IMR-90 (cell line): ENCODE measurements at regions not wholly inside any gene's neighbourhood (a gene's known extent, or its start where the extent isn't known, plus 50 kb on each side); places are given as distances from the start of the nearest gene placed in this dataset.

Source experiments
- ATAC-seq: fragments of 200-7000 bp; cut with Tn5 transposase; 2 replicates; pipeline ENCODE4 v1.9.1; 2020; ENCODE audit warnings: low read depth, mild to moderate bottlenecking, moderate library complexity
- BruUV-seq: library from RNA; stranded (reverse); fragments of 400-500 nt; replicated peaks from 2 replicates; lab custom pipeline; 2021; lab: Mats Ljungman, UMichigan
- CTCF ChIA-PET: fragments of 300-600 bp; formaldehyde crosslinking; extraction: SDS; loops from one replicate; lab custom pipeline; 2021; ENCODE audit warnings: antibody characterized with exemption; lab: Yijun Ruan, JAX
- POLR2A ChIA-PET: fragments of 300-600 bp; sonication (Branson Sonifier 250); formaldehyde crosslinking; loops from one replicate; lab custom pipeline; 2022; ENCODE audit warnings: antibody characterized with exemption; ENCODE audit not compliant: unreplicated experiment; lab: Charles Lee
- DNase-seq: peaks from one replicate; pipeline ENCODE4 v3.0.0; 2013
- H2AFZ ChIP-seq: replicated peaks from 2 replicates; pipeline ENCODE3; 2013; ENCODE audit warnings: low read length, mild to moderate bottlenecking; ENCODE audit not compliant: poor library complexity
- H2AK5ac ChIP-seq: 2 replicates; pipeline ENCODE4 v1.6.1; 2013; ENCODE audit warnings: low read depth, low read length, inconsistent platforms
- H2AK9ac ChIP-seq: replicated peaks from 2 replicates; pipeline ENCODE3; 2013; ENCODE audit warnings: mild to moderate bottlenecking, low read depth, low read length, moderate library complexity; ENCODE audit not compliant: poor library complexity
- H2BK120ac ChIP-seq: 2 replicates; pipeline ENCODE4 v1.6.1; 2013; ENCODE audit warnings: low read depth, low read length, inconsistent platforms
- H2BK15ac ChIP-seq: 3 replicates; pipeline ENCODE4 v1.6.1; 2013; ENCODE audit warnings: low read depth, low read length, inconsistent platforms
- H2BK20ac ChIP-seq: 2 replicates; pipeline ENCODE4 v1.6.1; 2013; ENCODE audit warnings: low read depth, mild to moderate bottlenecking, inconsistent platforms, low read length, moderate library complexity
- H2BK5ac ChIP-seq: 2 replicates; pipeline ENCODE4 v1.6.1; 2013; ENCODE audit warnings: mild to moderate bottlenecking, low read depth, low read length, inconsistent platforms; ENCODE audit not compliant: poor library complexity, severe bottlenecking
- H3K14ac ChIP-seq: replicated peaks from 2 replicates; pipeline ENCODE4 v1.6.1; 2013; ENCODE audit warnings: low read depth, low read length, inconsistent platforms
- H3K18ac ChIP-seq: 2 replicates; pipeline ENCODE4 v1.6.1; 2013; ENCODE audit warnings: low read depth, low read length, control low read depth
- H3K23ac ChIP-seq: 2 replicates; pipeline ENCODE4 v1.6.1; 2013; ENCODE audit warnings: low read depth, low read length, inconsistent platforms
- H3K27ac ChIP-seq: 2 replicates; pipeline ENCODE4 v1.5.1; 2013; ENCODE audit warnings: mild to moderate bottlenecking, control low read depth, low read length; ENCODE audit not compliant: insufficient read depth
- H3K27me3 ChIP-seq: 2 replicates; pipeline ENCODE4 v1.6.1; 2013; ENCODE audit warnings: low read length; ENCODE audit not compliant: control insufficient read depth, insufficient read depth
- H3K36me3 ChIP-seq: 2 replicates; pipeline ENCODE4 v1.6.1; 2013; ENCODE audit warnings: low read length, mixed read lengths; ENCODE audit not compliant: control insufficient read depth, insufficient read depth
- H3K4ac ChIP-seq: 2 replicates; pipeline ENCODE4 v1.6.1; 2013; ENCODE audit warnings: low read depth, low read length, inconsistent platforms
- H3K4me1 ChIP-seq: 2 replicates; pipeline ENCODE4 v1.6.1; 2013; ENCODE audit warnings: low read length, mixed read lengths; ENCODE audit not compliant: control insufficient read depth, insufficient read depth
- H3K4me2 ChIP-seq: 2 replicates; pipeline ENCODE4 v1.6.1; 2013; ENCODE audit warnings: low read depth, mild to moderate bottlenecking, control low read depth, low read length, moderate library complexity
- H3K4me3 ChIP-seq: 2 replicates; pipeline ENCODE4 v1.5.1; 2013; ENCODE audit warnings: low read depth, mild to moderate bottlenecking, control low read depth, low read length, moderate library complexity; ENCODE audit not compliant: insufficient read depth
- H3K56ac ChIP-seq: 2 replicates; pipeline ENCODE4 v1.6.1; 2013; ENCODE audit warnings: low read length, inconsistent platforms; ENCODE audit not compliant: insufficient read depth; ENCODE audit errors: extremely low read depth
- H3K79me1 ChIP-seq, 2 experiments: 2 replicates each; pipeline ENCODE4 v1.6.1; 2013; ENCODE audit warnings: low read length in 2 of 2, inconsistent platforms in 1 of 2, low read depth in 1 of 2
- H3K9ac ChIP-seq: 2 replicates; pipeline ENCODE4 v1.6.1; 2013; ENCODE audit warnings: low read depth, low read length, control low read depth
- H3K9me1 ChIP-seq: 2 replicates; pipeline ENCODE4 v1.6.1; 2013; ENCODE audit warnings: low read length, inconsistent platforms; ENCODE audit not compliant: insufficient read depth
- H3K9me3 ChIP-seq: 2 replicates; pipeline ENCODE4 v1.6.1; 2013; ENCODE audit warnings: low read length; ENCODE audit not compliant: control insufficient read depth, insufficient read depth
- H4K20me1 ChIP-seq: 2 replicates; pipeline ENCODE4 v1.6.1; 2013; ENCODE audit warnings: low read length, inconsistent platforms; ENCODE audit not compliant: insufficient read depth
- H4K5ac ChIP-seq: 2 replicates; pipeline ENCODE4 v1.6.1; 2013; ENCODE audit warnings: mild to moderate bottlenecking, low read depth, low read length, control low read depth
- H4K8ac ChIP-seq, 2 experiments: 2 replicates each; pipeline ENCODE4 v1.6.1; 2013; ENCODE audit warnings: low read depth in 2 of 2, low read length in 2 of 2, control low read depth in 1 of 2, inconsistent platforms in 1 of 2
- H4K91ac ChIP-seq: 2 replicates; pipeline ENCODE4 v1.6.1; 2013; ENCODE audit warnings: low read depth, low read length, inconsistent platforms; ENCODE audit not compliant: insufficient read depth
- RAD21 ChIP-seq: IDR thresholded peaks from 2 replicates; pipeline ENCODE4 v1.6.1; 2012; ENCODE audit warnings: low read length, improper control_type of control experiment
- WGBS, 2 experiments: methylation state at CpG; one replicate each; pipeline versions ENCODE4 v1.1.5 to v1.1.7; 2013; ENCODE audit warnings: missing lambda C conversion rate in 2 of 2; ENCODE audit not compliant: insufficient read length in 1 of 2; ENCODE audit errors: extremely low coverage in 2 of 2; 5-methylcytosine and 5-hydroxymethylcytosine counted together
- dilution Hi-C: fragments of 300-500 bp; cut with HindIII; formaldehyde crosslinking; loops from one replicate; pipeline ENCODE4 v1.14.3; 2018; ENCODE audit warnings: low sequenced_read_pairs; ENCODE audit not compliant: unreplicated experiment
- in situ Hi-C: fragments of 300-500 bp; cut with MboI; formaldehyde crosslinking; loops from 3 replicates; pipeline ENCODE4 v1.14.3; 2019; ENCODE audit warnings: low sequenced_read_pairs, inconsistent platforms, mixed read lengths
- intact Hi-C: fragments of 100-400 bp; cut with micrococcal nuclease; formaldehyde crosslinking; loops from 2 replicates; pipeline ENCODE4 v1.10.0; 2022

GRCh38 chr15:83362706-83363105, 78.2 kb upstream of the BNC1 start:
- Histone ChIP-seq H3K9me1 (no peaks in the 10 kb centered on the region), H3K4me1 (no peaks in the 10 kb centered on the region), H2AFZ (no peak overlapping the region), H4K20me1 (no peaks in the 10 kb centered on the region), H2BK5ac (no peak overlapping the region), H3K23ac (no peak overlapping the region), H4K91ac (no peak overlapping the region), H3K4me3 (no peak overlapping the region), H3K27ac (no peak overlapping the region), H2AK5ac (no peak overlapping the region), H3K18ac (no peak overlapping the region), H4K8ac (no peak overlapping the region), H3K9me3 (no peaks in the 10 kb centered on the region), H4K5ac (no peak overlapping the region), H2BK120ac (no peak overlapping the region), H3K4me2 (no peak overlapping the region), H3K4ac (no peak overlapping the region), H2BK15ac (no peak overlapping the region), H3K36me3 (no peaks in the 10 kb centered on the region), H3K56ac (no peak overlapping the region), H3K27me3 (peaks cover 21% of the 10 kb centered on the region), H3K79me1 (no peaks in the 10 kb centered on the region), H2AK9ac (no peak overlapping the region), H3K9ac (no peak overlapping the region), H2BK20ac (no peak overlapping the region), H3K14ac (no peak overlapping the region)
- POLR2A ChIA-PET = no interaction called here
- CTCF ChIA-PET = no interaction called here
- dilution Hi-C loops = no loop called here
- TF ChIP-seq RAD21 = no peak
- ATAC-seq (no peak), DNase-seq (no peak)
- no TSS peak for BruUV-seq
- no CpG with 5 or more reads among the region's 2 CpGs for WGBS, 2 experiments
- in situ Hi-C loops = no loop called here
- intact Hi-C loops = no loop called here
